ENCODE measurements at regions not wholly inside any gene's neighbourhood (a gene's known extent, or its start where the extent isn't known, plus 50 kb on each side); places are given as distances from the start of the nearest gene placed in this dataset.

- TF ChIP-seq CTCF (IDR thresholded peaks at IDR 0.05; ENCODE audit: insufficient read depth, low read length) (no peak), POLR2AphosphoS5 (IDR thresholded peaks at IDR 0.05; ENCODE audit: low read depth) (no peak), GABPA (IDR thresholded peaks at IDR 0.05; ENCODE audit: low read depth) (no peak), SPI1 (IDR thresholded peaks at IDR 0.05; ENCODE audit: borderline replicate concordance, low read depth) (no peak), REST (IDR thresholded peaks at IDR 0.05; ENCODE audit: insufficient replicate concordance, low read depth) (no peak)
Observed at GRCh38 chr6:43921548-43922425, 151.8 kb downstream of the VEGFA start.
